HCT116 (cell line): ENCODE measurements at regions not wholly inside any gene's neighbourhood (a gene's known extent, or its start where the extent isn't known, plus 50 kb on each side); places are given as distances from the start of the nearest gene placed in this dataset.
"Not testable (repeated sequence)": the region's sequence is repeated elsewhere in the genome, so short reads cannot be mapped to it uniquely, and the experiment has no call there.

Experiments
- ATAC-seq: fragments of 200-7000 bp; cut with Tn5 transposase; 2 replicates; pipeline ENCODE4 v1.9.1; 2020; ENCODE audit warnings: mild to moderate bottlenecking, moderate library complexity
- BruUV-seq: library from RNA; stranded (reverse); fragments of 400-500 nt; replicated peaks from 2 replicates; lab custom pipeline; 2021; lab: Mats Ljungman, UMichigan
- CTCF ChIA-PET: fragments of 300-600 bp; sonication (Branson Sonifier 250); formaldehyde crosslinking; loops from one replicate; lab custom pipeline; 2021; ENCODE audit warnings: antibody characterized with exemption; lab: Charles Lee
- POLR2A ChIA-PET: fragments of 300-600, 350-600 bp; sonication (Branson Sonifier 250); formaldehyde crosslinking; loops from one replicate; lab custom pipeline; 2021; ENCODE audit warnings: antibody characterized with exemption; lab: Charles Lee
- RAD21 ChIA-PET, 2 experiments: fragments of 300-600 bp; sonication (Branson Sonifier 250); formaldehyde crosslinking; loops; one replicate each; lab custom pipeline; 2023; ENCODE audit warnings: low total read pairs in 2 of 2; ENCODE audit not compliant: uncharacterized antibody in 2 of 2, unreplicated experiment in 2 of 2, low non-redundant PET in 1 of 2; lab: Charles Lee
- DNase-seq: peaks from one replicate; pipeline ENCODE4 v3.0.0-alpha.2; 2010; ENCODE audit warnings: low read depth, low spot score
- H2AFZ ChIP-seq: fragments of 200-600 bp; shearing (Covaris generic), sonication (generic); 2 replicates; pipeline ENCODE4 v1.6.1; 2017; ENCODE audit warnings: low read depth, mixed run types, mixed read lengths, antibody characterized with exemption, low read length; ENCODE audit not compliant: poor library complexity, severe bottlenecking
- H3K27ac ChIP-seq: 2 replicates; pipeline ENCODE4 v1.5.1; 2012; ENCODE audit warnings: low read depth, low read length
- H3K27me3 ChIP-seq: fragments of 200-600 bp; sonication (generic); 2 replicates; pipeline ENCODE4 v1.6.1; 2016; ENCODE audit warnings: mixed run types, low read length, mixed read lengths; ENCODE audit not compliant: insufficient read depth
- H3K36me3 ChIP-seq, 2 experiments: fragments of 200-500 bp in 1 of 2; fragments of 200-600 bp in 1 of 2; sonication (Bioruptor generic) in 1 of 2; sonication (generic) in 1 of 2; 2 replicates each; pipeline versions ENCODE4 v1.5.1 to v1.6.1; 2014 to 2016; ENCODE audit warnings: low read length in 2 of 2, inconsistent platforms in 1 of 2, mixed read lengths in 1 of 2, mixed run types in 1 of 2; ENCODE audit not compliant: insufficient read depth in 2 of 2, control insufficient read depth in 1 of 2
- H3K4me1 ChIP-seq, 2 experiments: fragments of 200-600 bp in 1 of 2; sonication (generic) in 1 of 2; 2 replicates each; pipeline versions ENCODE4 v1.5.1 to v1.6.1; 2012 to 2017; ENCODE audit warnings: low read length in 2 of 2, inconsistent platforms in 1 of 2, mild to moderate bottlenecking in 1 of 2, mixed read lengths in 1 of 2, mixed run types in 1 of 2, moderate library complexity in 1 of 2; ENCODE audit not compliant: insufficient read depth in 2 of 2, control insufficient read depth in 1 of 2
- H3K4me2 ChIP-seq: fragments of 200-600 bp; sonication (generic); 2 replicates; pipeline ENCODE4 v1.6.1; 2017; ENCODE audit warnings: mixed run types, low read length, mixed read lengths
- H3K4me3 ChIP-seq, 2 experiments: fragments of 200-600 bp in 1 of 2; sonication (generic) in 1 of 2; replicated peaks in 1 of 2; 2 replicates each; pipeline ENCODE4 v1.5.1; 2011 to 2016; ENCODE audit warnings: low read length in 2 of 2, control low read depth in 1 of 2, low read depth in 1 of 2, mild to moderate bottlenecking in 1 of 2, mixed read lengths in 1 of 2, mixed run types in 1 of 2
- H3K79me2 ChIP-seq: fragments of 200-600 bp; sonication (generic); 2 replicates; pipeline ENCODE4 v1.6.1; 2017; ENCODE audit warnings: mild to moderate bottlenecking, mixed run types, low read length, moderate library complexity, mixed read lengths; ENCODE audit not compliant: insufficient read depth
- H3K9ac ChIP-seq: fragments of 200-600 bp; sonication (generic); 2 replicates; pipeline ENCODE4 v1.6.1; 2016; ENCODE audit warnings: low read length, mixed read lengths
- H3K9me2 ChIP-seq: fragments of 200-600 bp; sonication (generic), shearing (Covaris generic); 2 replicates; pipeline ENCODE4 v1.6.1; 2017; ENCODE audit warnings: mixed run types, mild to moderate bottlenecking, moderate library complexity; ENCODE audit not compliant: insufficient read depth
- H3K9me3 ChIP-seq, 2 experiments: fragments of 200-500 bp in 1 of 2; fragments of 200-600 bp in 1 of 2; sonication (Bioruptor generic) in 1 of 2; sonication (generic) in 1 of 2; 2 replicates each; pipeline ENCODE4 v1.6.1; 2014 to 2017; ENCODE audit warnings: low read length in 2 of 2, mixed read lengths in 2 of 2, inconsistent platforms in 1 of 2, low read depth in 1 of 2, mild to moderate bottlenecking in 1 of 2, mixed run types in 1 of 2, moderate library complexity in 1 of 2; ENCODE audit not compliant: control insufficient read depth in 1 of 2, insufficient read depth in 1 of 2
- H4K20me1 ChIP-seq: fragments of 200-600 bp; sonication (generic), shearing (Covaris generic); 2 replicates; pipeline ENCODE4 v1.6.1; 2017; ENCODE audit warnings: mixed run types, mild to moderate bottlenecking, moderate library complexity; ENCODE audit not compliant: insufficient read depth
- FOSL1 ChIP-seq: IDR thresholded peaks from 2 replicates; pipeline ENCODE4 v1.6.1; 2012; ENCODE audit warnings: low read depth
- RAD21 ChIP-seq: IDR thresholded peaks from 2 replicates; pipeline ENCODE4 v1.6.1; 2012; ENCODE audit warnings: low read depth, mild to moderate bottlenecking
- intact Hi-C: fragments of 100-400 bp; cut with micrococcal nuclease; formaldehyde crosslinking; loops from 2 replicates; pipeline ENCODE4 v1.10.0; 2022
- TF ChIP-seq, protein P1 (sequence below): IDR thresholded peaks from 2 replicates; pipeline ENCODE4 v1.6.1; 2012; ENCODE audit warnings: low read depth
- TF ChIP-seq, protein P2 (sequence below): IDR thresholded peaks from 2 replicates; pipeline ENCODE4 v1.6.1; 2012

DNA sequence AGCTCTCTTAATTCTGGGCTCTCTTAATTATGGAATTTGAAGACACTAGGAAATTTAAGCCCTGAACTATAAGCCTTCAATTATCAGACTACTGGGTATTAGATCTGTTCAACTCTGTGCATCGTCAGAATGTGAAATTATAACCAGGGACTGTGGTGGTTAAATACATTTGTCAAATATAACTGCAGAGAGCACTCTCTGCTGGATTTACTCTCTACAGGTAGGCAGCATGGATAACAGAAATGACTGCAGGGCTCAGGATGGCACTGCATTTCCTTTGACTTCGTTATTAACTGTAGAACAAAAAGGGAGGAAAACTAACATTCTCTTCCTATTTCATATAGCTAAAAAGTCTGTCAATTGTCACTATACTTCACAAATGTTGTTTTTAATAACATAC lies 310.1 kb upstream of the RASGEF1B start:
- Histone ChIP-seq H3K4me2 (no peak overlapping the region), H3K27me3 (no peaks in the 10 kb centered on the region), H3K79me2 (no peaks in the 10 kb centered on the region), H3K4me3 (no peak overlapping the region), H3K9me3 (no peaks in the 10 kb centered on the region), H3K4me1 (no peaks in the 10 kb centered on the region), H3K36me3 (no peaks in the 10 kb centered on the region), H3K27ac (no peak overlapping the region), H4K20me1 (no peaks in the 10 kb centered on the region), H3K9me2 (no peaks in the 10 kb centered on the region), H2AFZ (no peak overlapping the region), H3K9ac (no peak overlapping the region)
- TF ChIP-seq, protein P1, sequence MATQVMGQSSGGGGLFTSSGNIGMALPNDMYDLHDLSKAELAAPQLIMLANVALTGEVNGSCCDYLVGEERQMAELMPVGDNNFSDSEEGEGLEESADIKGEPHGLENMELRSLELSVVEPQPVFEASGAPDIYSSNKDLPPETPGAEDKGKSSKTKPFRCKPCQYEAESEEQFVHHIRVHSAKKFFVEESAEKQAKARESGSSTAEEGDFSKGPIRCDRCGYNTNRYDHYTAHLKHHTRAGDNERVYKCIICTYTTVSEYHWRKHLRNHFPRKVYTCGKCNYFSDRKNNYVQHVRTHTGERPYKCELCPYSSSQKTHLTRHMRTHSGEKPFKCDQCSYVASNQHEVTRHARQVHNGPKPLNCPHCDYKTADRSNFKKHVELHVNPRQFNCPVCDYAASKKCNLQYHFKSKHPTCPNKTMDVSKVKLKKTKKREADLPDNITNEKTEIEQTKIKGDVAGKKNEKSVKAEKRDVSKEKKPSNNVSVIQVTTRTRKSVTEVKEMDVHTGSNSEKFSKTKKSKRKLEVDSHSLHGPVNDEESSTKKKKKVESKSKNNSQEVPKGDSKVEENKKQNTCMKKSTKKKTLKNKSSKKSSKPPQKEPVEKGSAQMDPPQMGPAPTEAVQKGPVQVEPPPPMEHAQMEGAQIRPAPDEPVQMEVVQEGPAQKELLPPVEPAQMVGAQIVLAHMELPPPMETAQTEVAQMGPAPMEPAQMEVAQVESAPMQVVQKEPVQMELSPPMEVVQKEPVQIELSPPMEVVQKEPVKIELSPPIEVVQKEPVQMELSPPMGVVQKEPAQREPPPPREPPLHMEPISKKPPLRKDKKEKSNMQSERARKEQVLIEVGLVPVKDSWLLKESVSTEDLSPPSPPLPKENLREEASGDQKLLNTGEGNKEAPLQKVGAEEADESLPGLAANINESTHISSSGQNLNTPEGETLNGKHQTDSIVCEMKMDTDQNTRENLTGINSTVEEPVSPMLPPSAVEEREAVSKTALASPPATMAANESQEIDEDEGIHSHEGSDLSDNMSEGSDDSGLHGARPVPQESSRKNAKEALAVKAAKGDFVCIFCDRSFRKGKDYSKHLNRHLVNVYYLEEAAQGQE = no peak
- TF ChIP-seq RAD21 = no peak
- TF ChIP-seq FOSL1 = no peak
- TF ChIP-seq, protein P2, sequence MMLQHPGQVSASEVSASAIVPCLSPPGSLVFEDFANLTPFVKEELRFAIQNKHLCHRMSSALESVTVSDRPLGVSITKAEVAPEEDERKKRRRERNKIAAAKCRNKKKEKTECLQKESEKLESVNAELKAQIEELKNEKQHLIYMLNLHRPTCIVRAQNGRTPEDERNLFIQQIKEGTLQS = no peak
- no TSS peak for BruUV-seq
- RAD21 ChIA-PET = no interaction called here
- DNase-seq (no peak), ATAC-seq (no peak)
- POLR2A ChIA-PET = no interaction called here
- intact Hi-C loops = no loop called here
- CTCF ChIA-PET = no interaction called here

DNA sequence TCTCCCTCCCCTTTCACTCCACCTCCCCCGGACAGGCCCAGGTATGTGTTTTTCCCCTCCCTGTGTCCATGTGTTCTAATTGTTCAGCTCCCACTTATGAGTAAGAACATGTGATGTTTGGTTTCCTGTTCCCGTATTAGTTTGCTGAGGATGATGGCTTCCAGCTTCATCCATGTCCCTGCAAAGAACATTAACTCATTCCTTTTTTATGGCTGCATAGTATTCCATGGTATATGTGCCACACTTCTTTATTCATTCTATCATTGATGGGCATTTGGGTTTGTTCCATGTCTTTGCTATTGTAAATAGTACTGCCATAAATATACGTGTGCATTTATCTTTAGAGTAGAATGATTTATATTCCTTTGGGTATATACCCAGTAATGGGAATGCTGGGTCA lies 306.0 kb upstream of the RASGEF1B start:
- H3K36me3 ChIP-seq, H2AFZ ChIP-seq, intact Hi-C loops, DNase-seq, BruUV-seq, H3K9ac ChIP-seq, ATAC-seq, CTCF ChIA-PET, H3K9me3 ChIP-seq, H4K20me1 ChIP-seq, H3K27me3 ChIP-seq, H3K4me2 ChIP-seq, H3K4me1 ChIP-seq, H3K27ac ChIP-seq, H3K9me2 ChIP-seq, H3K4me3 ChIP-seq, RAD21 ChIA-PET, H3K79me2 ChIP-seq, POLR2A ChIA-PET: not testable (repeated sequence)
